Naive thymus-derived CD8-positive, alpha-beta T cell (primary cell): ENCODE measurements at regions not wholly inside any gene's neighbourhood (a gene's known extent, or its start where the extent isn't known, plus 50 kb on each side); places are given as distances from the start of the nearest gene placed in this dataset.
"Not testable (repeated sequence)": the region's sequence is repeated elsewhere in the genome, so short reads cannot be mapped to it uniquely, and the experiment has no call there.

Experiments
- ATAC-seq, 2 donors: fragments of 150-1000 bp; cut with Tn5 transposase in 1 of 2; sonication (Bioruptor Pico), chemical (Tn5 transposase) in 1 of 2; 1 replicate in 1 of 2; 2 replicates in 1 of 2; pipeline ENCODE4 v1.10.0; 2021; ENCODE audit warnings: mild to moderate bottlenecking in 2 of 2, moderate library complexity in 2 of 2
- POLR2A ChIA-PET: fragments of 350-600 bp; sonication (Branson Sonifier 250); formaldehyde crosslinking; loops from one replicate; lab custom pipeline; 2021; ENCODE audit warnings: antibody characterized with exemption; lab: Charles Lee
- DNase-seq, 10 donors: peaks; one replicate each; pipeline versions ENCODE4 v3.0.0 to v3.0.0-alpha.2; 2020 to 2022
- H3K27ac Mint-ChIP-seq, 10 donors: one replicate each; pipeline ENCODE4 v1.8.0; 2020 to 2022; ENCODE audit warnings: mild to moderate bottlenecking in 10 of 10, mixed read lengths in 10 of 10, moderate library complexity in 4 of 10, inconsistent platforms in 1 of 10
- H3K27me3 Mint-ChIP-seq, 5 donors: one replicate each; pipeline ENCODE4 v1.8.0; 2021 to 2022; ENCODE audit warnings: mixed read lengths in 5 of 5
- H3K36me3 Mint-ChIP-seq, 3 donors: one replicate each; pipeline ENCODE4 v1.8.0; 2020 to 2022; ENCODE audit warnings: mixed read lengths in 3 of 3, mild to moderate bottlenecking in 2 of 3, inconsistent platforms in 1 of 3
- H3K4me1 Mint-ChIP-seq, 4 donors: one replicate each; pipeline ENCODE4 v1.8.0; 2021 to 2022; ENCODE audit warnings: mixed read lengths in 4 of 4
- H3K4me3 Mint-ChIP-seq, 10 donors: one replicate each; pipeline ENCODE4 v1.8.0; 2020 to 2022; ENCODE audit warnings: mild to moderate bottlenecking in 10 of 10, mixed read lengths in 10 of 10, moderate library complexity in 6 of 10, inconsistent platforms in 1 of 10
- H3K9me3 Mint-ChIP-seq, 9 donors: one replicate each; pipeline ENCODE4 v1.8.0; 2020 to 2022; ENCODE audit warnings: mixed read lengths in 9 of 9, mild to moderate bottlenecking in 3 of 9, inconsistent platforms in 1 of 9, moderate library complexity in 1 of 9

DNA sequence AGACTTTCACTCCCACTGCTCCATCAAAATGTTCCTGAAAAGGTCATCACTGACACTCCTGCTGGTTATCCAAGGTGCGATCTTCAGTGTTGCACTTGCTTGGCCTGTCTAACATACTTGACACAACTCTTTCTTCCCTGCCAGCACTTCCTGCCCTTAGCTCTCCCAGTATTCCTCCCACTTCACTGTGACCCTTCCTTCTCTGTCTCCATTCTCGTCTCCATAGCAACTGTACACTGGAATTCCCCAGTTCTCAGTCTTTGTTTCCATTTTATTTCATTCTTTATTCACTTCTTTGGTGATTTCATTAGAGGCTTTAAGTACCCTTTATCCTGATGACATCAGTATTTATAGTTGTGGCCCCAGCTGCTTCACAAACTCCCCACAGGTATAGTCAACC is 333.0 kb downstream of the IRS1 start:
- ATAC-seq (no peak), DNase-seq (no peak)
- Mint-ChIP-seq H3K9me3 (peaks cover 0 to 14% (median 6%) of the 10 kb centered on the region in 9 donors), H3K27ac (no peak overlapping the region), H3K27me3 (peaks cover 0 to 2% (median 0%) of the 10 kb centered on the region in 5 donors), H3K36me3 (peaks cover 0 to 5% (median 0%) of the 10 kb centered on the region in 3 donors), H3K4me3 (no peak overlapping the region), H3K4me1 (no peaks in the 10 kb centered on the region)
- POLR2A ChIA-PET: no interaction called here

DNA sequence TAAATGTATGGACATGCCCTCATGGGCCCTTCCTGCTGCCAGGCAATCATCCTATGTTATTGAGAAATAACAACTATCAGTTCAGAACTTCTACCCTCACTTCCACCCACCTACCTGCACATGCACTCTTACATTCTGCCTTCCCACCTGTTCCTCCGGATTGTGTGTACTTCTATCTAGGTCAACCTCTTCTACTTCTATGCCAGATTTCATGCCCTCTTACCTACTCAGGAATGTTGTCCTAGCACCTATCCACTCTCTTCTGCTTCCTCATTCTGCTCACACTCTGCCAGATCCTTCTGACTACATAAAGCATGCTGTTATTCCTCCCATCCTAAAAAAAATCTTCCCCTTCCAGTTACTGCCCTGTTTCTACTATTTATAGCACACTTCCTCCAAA is 333.5 kb downstream of the IRS1 start:
- Mint-ChIP-seq H3K9me3 (peaks cover 0 to 15% (median 6%) of the 10 kb centered on the region in 9 donors), H3K27ac (no peak overlapping the region), H3K27me3 (peaks cover 0 to 3% (median 0%) of the 10 kb centered on the region in 5 donors), H3K4me1 (no peaks in the 10 kb centered on the region), H3K36me3 (peaks cover 0 to 5% (median 0%) of the 10 kb centered on the region in 3 donors), H3K4me3 (no peak overlapping the region)
- DNase-seq (no peak), ATAC-seq (no peak)
- POLR2A ChIA-PET: no interaction called here

DNA sequence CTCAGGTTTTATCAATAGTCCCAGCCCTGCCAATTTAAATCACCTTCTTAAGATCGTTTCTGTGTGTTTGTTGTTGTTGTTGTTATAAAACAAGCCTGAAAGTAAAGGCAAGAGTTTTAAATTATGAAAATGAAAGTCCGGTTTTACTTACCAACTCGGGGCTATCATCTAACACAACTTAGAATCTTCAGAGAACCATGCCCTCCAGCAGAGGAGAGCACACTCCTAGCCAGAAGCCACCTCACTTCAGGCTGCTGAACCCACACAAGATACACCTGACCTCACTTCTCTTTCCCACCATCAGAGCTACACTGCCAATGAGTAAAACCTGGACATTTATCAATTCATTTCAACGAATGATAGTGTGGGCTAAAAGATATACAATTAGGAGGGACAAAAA is 335.2 kb downstream of the IRS1 start:
- Mint-ChIP-seq H3K36me3 (peaks cover 0 to 5% (median 0%) of the 10 kb centered on the region in 3 donors), H3K27me3 (peaks cover 0 to 3% (median 0%) of the 10 kb centered on the region in 5 donors), H3K27ac (no peak overlapping the region), H3K4me3 (no peak overlapping the region), H3K4me1 (no peaks in the 10 kb centered on the region), H3K9me3 (peaks cover 0 to 22% (median 7%) of the 10 kb centered on the region in 9 donors)
- ATAC-seq: no peak
- POLR2A ChIA-PET: no interaction called here
- no peak for DNase-seq

DNA sequence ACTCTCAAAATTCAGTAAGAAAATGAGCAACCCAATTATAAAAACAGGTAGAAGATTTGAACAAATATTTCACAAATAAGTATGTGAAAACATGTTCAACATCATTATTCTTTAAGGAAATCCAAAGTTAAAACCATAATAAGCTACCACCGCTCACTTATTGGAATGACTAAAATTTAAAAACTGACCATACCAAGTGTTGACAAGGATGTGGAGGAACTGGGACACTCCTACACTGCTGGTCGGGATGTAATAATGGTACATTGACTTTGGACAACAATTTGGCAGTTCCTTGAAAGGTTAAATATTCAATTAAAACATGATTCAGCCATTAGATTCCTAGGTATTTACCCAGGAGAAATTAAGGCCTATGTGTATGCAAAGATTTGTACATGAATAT is 336.5 kb downstream of the IRS1 start:
- H3K9me3 Mint-ChIP-seq: peaks cover 0 to 22% (median 7%) of the 10 kb centered on the region in 9 donors
- POLR2A ChIA-PET: no interaction called here
- H3K4me1 Mint-ChIP-seq: no peaks in the 10 kb centered on the region
- H3K27ac Mint-ChIP-seq: no peak overlapping the region
- no peak for DNase-seq
- peaks cover 0 to 5% (median 0%) of the 10 kb centered on the region in 3 donors for H3K36me3 Mint-ChIP-seq
- ATAC-seq: no peak
- H3K4me3 Mint-ChIP-seq: no peak overlapping the region
- peaks cover 0 to 5% (median 2%) of the 10 kb centered on the region in 5 donors for H3K27me3 Mint-ChIP-seq

DNA sequence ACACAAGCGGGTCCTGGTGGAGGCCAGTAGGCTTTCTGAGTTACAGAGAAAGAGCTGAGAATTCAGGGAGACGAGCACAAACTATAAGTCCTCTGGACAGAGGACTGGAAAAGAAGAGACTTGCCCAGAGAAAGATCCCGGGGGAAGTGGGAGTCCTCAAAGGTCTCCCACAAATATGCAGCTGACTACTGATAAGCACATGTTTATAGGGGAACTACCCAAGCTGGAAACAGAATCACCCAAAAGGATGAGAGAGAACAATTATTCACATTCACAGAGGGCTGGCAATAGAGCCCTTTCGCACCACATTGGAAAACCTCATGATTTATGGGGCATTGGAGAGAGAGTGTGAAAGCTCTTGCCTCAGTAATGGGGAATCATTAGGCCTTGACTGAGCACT is 337.6 kb downstream of the IRS1 start:
- ATAC-seq (no peak), DNase-seq (no peak)
- H3K27ac Mint-ChIP-seq: no peak overlapping the region
- no peaks in the 10 kb centered on the region for H3K4me1 Mint-ChIP-seq
- POLR2A ChIA-PET: no interaction called here
- H3K9me3 Mint-ChIP-seq: peaks cover 0 to 23% (median 7%) of the 10 kb centered on the region in 9 donors
- peaks cover 4 to 17% (median 5%) of the 10 kb centered on the region in 5 donors for H3K27me3 Mint-ChIP-seq
- H3K4me3 Mint-ChIP-seq: no peak overlapping the region
- peaks cover 0 to 8% (median 0%) of the 10 kb centered on the region in 3 donors for H3K36me3 Mint-ChIP-seq

DNA sequence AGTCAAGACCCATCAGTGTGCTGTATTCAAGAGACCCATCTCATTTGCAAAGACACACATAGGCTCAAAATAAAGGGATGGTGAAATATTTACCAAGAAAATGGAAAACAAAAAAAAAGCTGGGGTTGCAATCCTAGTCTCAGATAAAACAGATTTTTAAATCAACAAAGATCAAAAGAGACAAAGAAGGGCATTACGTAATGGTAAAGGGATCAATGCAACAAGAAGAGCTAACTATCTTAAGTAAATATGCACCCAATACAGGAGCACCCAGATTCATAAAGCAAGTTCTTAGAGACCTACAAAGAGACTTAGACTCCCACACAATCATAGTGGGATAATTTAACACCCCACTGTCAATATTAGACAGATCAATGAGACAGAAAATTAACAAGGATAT is 343.5 kb downstream of the IRS1 start:
- H3K4me1 Mint-ChIP-seq, H3K27ac Mint-ChIP-seq, ATAC-seq, POLR2A ChIA-PET, H3K4me3 Mint-ChIP-seq, DNase-seq: not testable (repeated sequence)
- peaks cover 14 to 44% (median 28%) of the 10 kb centered on the region in 5 donors for H3K27me3 Mint-ChIP-seq
- H3K36me3 Mint-ChIP-seq: peaks cover 0 to 23% (median 0%) of the 10 kb centered on the region in 3 donors
- H3K9me3 Mint-ChIP-seq: peaks cover 0 to 31% (median 12%) of the 10 kb centered on the region in 9 donors

DNA sequence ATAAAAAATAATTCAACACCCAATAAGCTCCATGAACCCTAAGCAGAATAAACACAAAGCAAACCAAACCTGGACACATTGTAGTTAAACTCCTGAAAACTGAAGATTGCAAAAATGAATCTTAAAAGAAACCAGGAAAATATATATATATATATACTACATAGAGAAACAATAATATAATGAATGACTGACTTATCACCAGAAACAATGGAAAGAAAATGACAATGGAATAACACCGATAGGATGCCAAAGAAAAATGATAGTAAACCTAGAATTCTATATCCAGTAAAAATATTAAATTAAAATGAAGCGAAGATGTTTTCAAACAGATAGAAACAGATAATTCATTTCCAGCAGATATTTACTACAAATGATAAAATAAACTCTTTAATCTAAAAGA is 346.9 kb downstream of the IRS1 start:
- H3K4me3 Mint-ChIP-seq: no peak overlapping the region
- peaks cover 17 to 50% (median 26%) of the 10 kb centered on the region in 5 donors for H3K27me3 Mint-ChIP-seq
- ATAC-seq: no peak
- POLR2A ChIA-PET: no interaction called here
- H3K4me1 Mint-ChIP-seq: no peaks in the 10 kb centered on the region
- no peak for DNase-seq
- H3K27ac Mint-ChIP-seq: no peak overlapping the region
- H3K36me3 Mint-ChIP-seq: peaks cover 0 to 23% (median 0%) of the 10 kb centered on the region in 3 donors
- peaks cover 0 to 23% (median 10%) of the 10 kb centered on the region in 9 donors for H3K9me3 Mint-ChIP-seq

DNA sequence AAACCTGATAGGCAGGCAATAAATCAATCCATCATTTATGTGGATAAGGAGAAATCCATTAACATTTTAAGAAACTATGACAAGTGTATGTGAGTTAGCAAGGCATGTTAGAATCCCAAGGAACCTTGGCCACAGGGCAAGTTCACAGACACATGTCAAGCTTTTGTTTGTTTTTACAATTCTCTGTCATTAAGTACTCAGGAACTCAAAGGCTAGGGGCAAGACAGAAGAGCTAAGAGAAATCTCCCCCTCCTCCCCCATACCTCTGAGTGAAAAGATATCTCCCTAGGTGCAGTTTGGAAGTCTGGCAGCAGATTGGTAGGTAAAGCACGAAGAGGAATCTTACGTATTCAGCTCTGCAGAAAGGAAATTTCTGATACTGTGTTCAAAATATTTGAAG is 348.1 kb downstream of the IRS1 start:
- peaks cover 11 to 37% (median 19%) of the 10 kb centered on the region in 5 donors for H3K27me3 Mint-ChIP-seq
- no peak for DNase-seq
- peaks cover 0 to 18% (median 8%) of the 10 kb centered on the region in 9 donors for H3K9me3 Mint-ChIP-seq
- POLR2A ChIA-PET: no interaction called here
- H3K27ac Mint-ChIP-seq: no peak overlapping the region
- H3K36me3 Mint-ChIP-seq: peaks cover 0 to 15% (median 0%) of the 10 kb centered on the region in 3 donors
- no peaks in the 10 kb centered on the region for H3K4me1 Mint-ChIP-seq
- no peak for ATAC-seq
- H3K4me3 Mint-ChIP-seq: no peak overlapping the region

DNA sequence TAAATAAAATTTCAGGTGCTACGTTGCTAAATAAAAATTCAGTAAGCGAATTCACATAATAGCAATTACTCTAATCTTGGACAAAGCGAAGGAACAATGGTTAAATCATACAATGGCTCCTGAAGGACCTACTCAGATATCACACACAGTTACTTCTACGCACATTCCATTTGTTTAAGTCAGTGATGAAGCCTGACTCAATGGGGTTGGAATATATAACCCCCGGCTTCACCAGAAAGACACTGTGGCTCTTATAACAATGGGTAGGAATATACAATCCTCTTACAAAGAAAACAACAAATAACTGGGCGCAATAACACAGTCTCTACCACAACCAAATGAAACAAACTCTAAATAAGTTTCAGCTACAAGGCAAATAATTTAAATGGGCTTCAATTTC is 349.5 kb downstream of the IRS1 start:
- H3K27me3 Mint-ChIP-seq: peaks cover 8 to 24% (median 13%) of the 10 kb centered on the region in 5 donors
- no peak overlapping the region for H3K4me3 Mint-ChIP-seq
- peaks cover 0 to 9% (median 0%) of the 10 kb centered on the region in 3 donors for H3K36me3 Mint-ChIP-seq
- POLR2A ChIA-PET: no interaction called here
- H3K9me3 Mint-ChIP-seq: peaks cover 0 to 13% (median 6%) of the 10 kb centered on the region in 9 donors
- H3K27ac Mint-ChIP-seq: no peak overlapping the region
- ATAC-seq (no peak), DNase-seq (no peak)
- no peaks in the 10 kb centered on the region for H3K4me1 Mint-ChIP-seq

DNA sequence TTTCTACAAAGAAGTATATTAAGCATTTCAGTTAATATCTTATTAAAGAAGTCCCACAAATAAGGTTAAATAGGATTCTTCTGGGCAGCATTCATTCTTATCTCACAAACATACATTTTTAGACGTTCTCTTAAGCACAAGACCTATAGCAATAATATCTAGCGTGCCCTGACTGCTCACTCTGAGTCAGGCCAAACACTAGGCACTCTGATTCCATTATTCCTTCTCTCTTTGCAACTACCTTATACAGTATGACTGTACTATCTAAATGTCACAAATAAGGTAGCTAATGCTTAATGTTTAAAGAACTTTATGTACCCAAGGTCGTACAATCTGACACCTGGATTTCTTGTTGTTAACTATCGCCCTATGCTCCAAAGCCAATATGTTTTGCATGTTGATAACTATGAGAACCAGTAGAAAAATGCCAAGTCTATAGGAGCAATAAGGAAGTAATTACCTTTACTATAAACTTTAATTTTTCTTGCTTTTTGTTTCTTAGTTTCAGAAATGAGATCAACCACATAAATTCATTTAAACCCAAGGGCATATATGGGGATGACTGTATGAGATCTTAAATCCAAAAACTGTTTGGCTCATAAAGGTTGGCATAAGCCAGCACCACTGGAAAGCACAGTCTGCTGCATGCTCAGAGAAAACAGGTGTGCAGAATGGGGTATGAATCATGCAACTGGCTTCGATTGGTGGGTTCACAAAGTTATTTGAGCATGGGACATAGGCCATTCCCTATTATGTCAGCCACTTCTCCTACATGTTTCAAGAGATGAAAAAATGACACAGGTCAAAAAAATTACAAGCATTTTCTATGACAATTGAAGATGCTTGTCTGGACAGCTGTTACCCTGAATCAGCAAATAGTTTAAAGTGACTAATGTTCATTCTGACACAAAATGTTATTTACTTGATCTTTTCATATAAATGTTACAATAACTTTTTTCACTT is 352.0 kb downstream of the IRS1 start:
- DNase-seq: no peak
- ATAC-seq: no peak

DNA sequence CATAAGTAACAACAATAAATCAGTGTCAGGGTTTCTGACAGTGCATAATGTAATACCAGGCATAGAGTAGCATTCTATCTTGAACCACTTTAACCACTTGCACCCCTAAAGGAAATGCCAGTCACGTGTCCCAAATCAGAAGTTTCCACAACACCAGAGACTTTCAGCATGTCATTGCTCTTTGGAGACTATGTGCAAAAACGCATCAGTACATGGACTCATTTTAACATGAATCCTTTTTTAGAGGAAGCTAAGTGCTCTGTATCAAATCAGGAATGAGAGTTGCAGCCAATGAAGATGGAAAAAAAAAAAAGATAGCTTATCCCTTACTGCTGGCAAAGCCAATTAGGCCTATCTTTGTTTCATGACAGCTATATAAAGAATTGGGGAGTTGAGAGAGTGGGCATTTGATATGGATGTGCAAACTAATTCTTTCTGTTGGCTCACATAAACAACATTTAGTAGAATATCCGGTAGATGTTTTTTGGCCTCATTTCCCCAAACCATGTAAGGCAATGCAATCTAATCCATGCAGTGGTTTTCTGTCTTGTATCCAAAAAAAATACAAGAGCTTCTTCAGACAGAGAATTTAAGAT is 353.1 kb downstream of the IRS1 start:
- POLR2A ChIA-PET: no interaction called here
- Mint-ChIP-seq H3K4me3 (no peak overlapping the region), H3K4me1 (no peaks in the 10 kb centered on the region), H3K27ac (no peak overlapping the region), H3K36me3 (no peaks in the 10 kb centered on the region), H3K27me3 (peaks cover 5 to 15% (median 6%) of the 10 kb centered on the region in 5 donors), H3K9me3 (peaks cover 0 to 1% (median 0%) of the 10 kb centered on the region in 9 donors)
- DNase-seq (no peak), ATAC-seq (no peak)

More for the DNA sequence above, 352.0 kb downstream of the IRS1 start:
- no peak overlapping the region for H3K27ac Mint-ChIP-seq
- no peaks in the 10 kb centered on the region for H3K4me1 Mint-ChIP-seq
- H3K4me3 Mint-ChIP-seq: no peak overlapping the region
- peaks cover 0 to 6% (median 0%) of the 10 kb centered on the region in 3 donors for H3K36me3 Mint-ChIP-seq
- H3K9me3 Mint-ChIP-seq: peaks cover 0 to 9% (median 4%) of the 10 kb centered on the region in 9 donors
- H3K27me3 Mint-ChIP-seq: peaks cover 3 to 21% (median 8%) of the 10 kb centered on the region in 5 donors
- POLR2A ChIA-PET: no interaction called here

DNA sequence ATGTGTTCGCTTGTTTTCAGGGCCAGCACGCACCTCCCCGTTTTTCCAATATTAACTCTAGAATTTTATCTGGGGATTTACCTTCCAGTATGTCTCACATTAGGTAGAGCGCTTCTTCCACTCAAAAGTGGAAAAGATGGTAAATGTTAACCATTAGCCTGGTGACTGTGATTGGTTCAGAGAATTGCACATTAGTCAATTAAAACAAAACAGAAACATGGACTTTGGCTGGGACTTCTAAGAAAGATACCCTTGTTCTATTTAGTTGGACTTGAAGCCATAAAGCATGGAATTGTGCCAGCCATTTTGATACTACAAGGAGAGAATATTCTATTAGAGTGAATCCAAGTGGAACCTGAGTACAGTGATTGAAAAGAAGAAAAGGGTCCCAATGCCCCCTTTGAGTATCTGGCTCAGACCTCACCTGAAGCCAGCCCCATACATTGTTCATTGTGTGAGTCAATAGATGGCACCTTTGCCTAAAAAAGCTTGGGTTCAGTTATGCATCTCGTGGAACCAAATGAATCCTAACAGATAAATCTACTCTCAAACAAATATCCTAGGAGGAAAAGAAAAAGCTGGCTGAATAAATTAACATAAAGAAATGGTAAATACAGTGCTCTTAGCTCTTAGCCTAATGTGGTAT is 354.3 kb downstream of the IRS1 start:
- Mint-ChIP-seq H3K27ac (no peak overlapping the region), H3K4me3 (no peak overlapping the region), H3K27me3 (peaks cover 3 to 15% (median 7%) of the 10 kb centered on the region in 5 donors), H3K4me1 (no peaks in the 10 kb centered on the region), H3K36me3 (no peaks in the 10 kb centered on the region), H3K9me3 (no peaks in the 10 kb centered on the region)
- no peak for DNase-seq
- POLR2A ChIA-PET: no interaction called here
- ATAC-seq: no peak
